Gastroesophageal sphincter (tissue), 4 donors: ENCODE measurements at regions not wholly inside any gene's neighbourhood (a gene's known extent, or its start where the extent isn't known, plus 50 kb on each side); places are given as distances from the start of the nearest gene placed in this dataset.

ENCODE experiments used
- ATAC-seq: fragments of 150-250 bp; one replicate; pipeline ENCODE4 v1.9.1; 2016; ENCODE audit warnings: mild to moderate bottlenecking, moderate library complexity
- H3K27ac ChIP-seq, 4 donors: fragments of 200-600 bp; sonication (generic) in 3 of 4; 1 replicate in 3 of 4; 2 replicates in 1 of 4; pipeline ENCODE4 v1.5.1; 2016 to 2019
- H3K27me3 ChIP-seq: fragments of 200-600 bp; sonication (generic); one replicate; pipeline ENCODE4 v1.5.1; 2019
- H3K36me3 ChIP-seq, 2 donors: fragments of 200-600 bp; sonication (generic); one replicate each; pipeline ENCODE4 v1.5.1; 2019; ENCODE audit warnings: control low read depth in 1 of 2
- H3K4me1 ChIP-seq, 3 donors: fragments of 200-600 bp; sonication (generic); 1 replicate in 2 of 3; 2 replicates in 1 of 3; pipeline ENCODE4 v1.5.1; 2016 to 2019; ENCODE audit warnings: control low read depth in 2 of 3
- H3K4me3 ChIP-seq, 2 donors: fragments of 200-600 bp; sonication (generic); one replicate each; pipeline ENCODE4 v1.5.1; 2019; ENCODE audit warnings: mild to moderate bottlenecking in 1 of 2, moderate library complexity in 1 of 2
- H3K9me3 ChIP-seq, 3 donors: fragments of 200-600 bp; sonication (generic); one replicate each; pipeline ENCODE4 v1.5.1; 2017 to 2019; ENCODE audit warnings: control low read depth in 2 of 3
- CTCF ChIP-seq, 4 experiments: fragments of 200-600 bp in 2 of 4; fragments of 450-650 bp in 2 of 4; sonication (generic) in 1 of 4; IDR thresholded peaks; one replicate each; pipeline ENCODE4 v1.5.1; 2017 to 2019; ENCODE audit warnings: antibody characterized with exemption in 4 of 4, mild to moderate bottlenecking in 2 of 4, moderate library complexity in 2 of 4
- EP300 ChIP-seq: sonication (generic); formaldehyde crosslinking; IDR thresholded peaks from one replicate; pipeline ENCODE4 v1.6.1; 2017; ENCODE audit warnings: antibody characterized with exemption, mild to moderate bottlenecking
- POLR2A ChIP-seq, 2 donors: fragments of 450-650 bp; IDR thresholded peaks; one replicate each; pipeline ENCODE4 v1.6.1; 2017; ENCODE audit warnings: antibody characterized with exemption in 2 of 2, mild to moderate bottlenecking in 2 of 2, moderate library complexity in 1 of 2
- POLR2AphosphoS5 ChIP-seq: sonication (generic); formaldehyde crosslinking; IDR thresholded peaks from one replicate; pipeline ENCODE4 v1.6.1; 2017; ENCODE audit warnings: antibody characterized with exemption
- WGBS, 2 donors: methylation state at CpG; one replicate each; pipeline ENCODE4 v1.1.5; 2018; ENCODE audit warnings: low coverage in 1 of 2; 5-methylcytosine and 5-hydroxymethylcytosine counted together

GRCh38 chr3:8256441-8257071, 245.1 kb upstream of the LMCD1 start:
- WGBS, 2 donors = 45 to 58% methylated on average over 3 of the region's 3 CpGs
- ATAC-seq = no peak
- H3K4me1 ChIP-seq = peaks cover 0 to 11% (median 0%) of the 10 kb centered on the region in 3 donors
- no peak overlapping the region for H3K4me3 ChIP-seq
- H3K27me3 ChIP-seq = no peaks in the 10 kb centered on the region
- H3K27ac ChIP-seq = no peak overlapping the region
- no peaks in the 10 kb centered on the region for H3K36me3 ChIP-seq
- no peak for TF ChIP-seq POLR2AphosphoS5
- TF ChIP-seq CTCF (IDR thresholded peaks at IDR 0.05) = no peak
- no peak for TF ChIP-seq POLR2A (IDR thresholded peaks at IDR 0.05)
- no peak for TF ChIP-seq EP300
- H3K9me3 ChIP-seq = no peaks in the 10 kb centered on the region

GRCh38 chr3:8261018-8261417, 240.6 kb upstream of the LMCD1 start:
- ATAC-seq = no peak
- Histone ChIP-seq H3K27ac (no peak overlapping the region), H3K4me3 (no peak overlapping the region), H3K4me1 (peaks cover 0 to 11% (median 0%) of the 10 kb centered on the region in 3 donors), H3K27me3 (no peaks in the 10 kb centered on the region), H3K9me3 (no peaks in the 10 kb centered on the region), H3K36me3 (no peaks in the 10 kb centered on the region)
- 33 to 100% methylated on average over 1 to 2 of the region's 2 CpGs for whole genome bisulfite sequencing, 2 donors
- TF ChIP-seq EP300 (no peak), POLR2AphosphoS5 (no peak), CTCF (IDR thresholded peaks at IDR 0.05) (no peak), POLR2A (IDR thresholded peaks at IDR 0.05) (no peak)

- Histone ChIP-seq H3K27ac (no peak overlapping the region), H3K36me3 (no peaks in the 10 kb centered on the region), H3K9me3 (peaks cover 0 to 3% (median 0%) of the 10 kb centered on the region in 3 donors), H3K4me1 (peaks cover 0 to 9% (median 0%) of the 10 kb centered on the region in 3 donors), H3K27me3 (no peaks in the 10 kb centered on the region), H3K4me3 (no peak overlapping the region)
- ATAC-seq = no peak
- 11 to 40% methylated on average over 1 of the region's 1 CpG for WGBS, 2 donors
- TF ChIP-seq POLR2AphosphoS5 (no peak), POLR2A (IDR thresholded peaks at IDR 0.05) (no peak), EP300 (no peak), CTCF (IDR thresholded peaks at IDR 0.05) (no peak)
Measured at GRCh38 chr3:8266730-8267131, 234.9 kb upstream of the LMCD1 start.

- 84 to 95% methylated on average over 5 of the region's 5 CpGs for WGBS, 2 donors
Measured at GRCh38 chr3:8273479-8273878, 228.1 kb upstream of the LMCD1 start.

More at GRCh38 chr3:8273479-8273878, 228.1 kb upstream of the LMCD1 start:
- H3K27me3 ChIP-seq = no peaks in the 10 kb centered on the region
- no peaks in the 10 kb centered on the region for H3K4me1 ChIP-seq
- TF ChIP-seq POLR2AphosphoS5 = no peak
- TF ChIP-seq CTCF (IDR thresholded peaks at IDR 0.05) = no peak
- TF ChIP-seq EP300 = no peak
- TF ChIP-seq POLR2A (IDR thresholded peaks at IDR 0.05) = no peak
- ATAC-seq = no peak
- H3K9me3 ChIP-seq = peaks cover 0 to 8% (median 0%) of the 10 kb centered on the region in 3 donors
- H3K4me3 ChIP-seq = no peak overlapping the region
- H3K36me3 ChIP-seq = no peaks in the 10 kb centered on the region
- H3K27ac ChIP-seq = no peak overlapping the region
